ENCODE measurements at regions not wholly inside any gene's neighbourhood (a gene's known extent, or its start where the extent isn't known, plus 50 kb on each side); places are given as distances from the start of the nearest gene placed in this dataset.
"Not testable (repeated sequence)": the region's sequence is repeated elsewhere in the genome, so short reads cannot be mapped to it uniquely, and the experiment has no call there.

DNA sequence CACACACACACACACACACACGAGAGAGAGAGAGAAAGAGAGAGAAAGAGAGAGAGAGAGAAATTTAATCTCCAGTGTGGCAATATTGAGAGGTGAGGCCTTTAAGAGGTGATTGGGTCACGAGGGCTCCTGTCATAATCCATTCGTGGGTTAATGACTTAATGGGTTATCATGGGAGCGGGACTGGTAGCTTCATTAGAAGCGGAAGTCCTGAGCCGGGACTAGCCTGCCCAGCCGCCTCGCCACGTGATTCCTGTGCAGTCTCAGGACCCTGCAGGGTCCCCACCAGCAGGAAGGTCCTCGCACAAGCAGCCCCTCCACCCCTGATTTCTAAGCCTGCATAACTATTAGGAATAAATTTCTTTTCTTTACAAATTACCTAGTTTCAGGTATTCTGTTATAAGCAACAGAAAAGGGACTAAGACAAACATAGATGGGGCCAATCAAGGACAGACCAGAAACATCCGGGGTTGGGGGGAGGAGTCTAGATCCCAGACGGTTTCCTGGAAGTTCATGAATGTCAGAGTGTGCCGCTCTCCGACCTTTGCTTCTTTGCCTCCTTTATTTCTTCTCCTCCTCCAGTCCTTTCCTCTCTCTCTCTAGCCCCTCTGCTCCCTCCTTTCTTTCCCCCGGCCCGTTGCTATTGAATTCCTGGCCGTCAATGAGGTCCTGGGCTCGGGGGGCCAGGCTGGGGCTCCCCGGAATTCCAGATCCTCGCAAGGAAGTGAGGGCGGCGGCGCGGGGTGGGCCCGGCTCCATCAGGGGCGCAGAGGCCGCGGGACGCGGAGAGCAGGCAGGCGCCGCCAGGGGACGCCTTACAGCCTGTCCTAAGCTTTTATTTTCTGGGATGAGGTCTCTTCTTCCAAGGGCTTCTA is 146.8 kb downstream of the CYP26A1 start:
- no peak for DNase-seq

DNA sequence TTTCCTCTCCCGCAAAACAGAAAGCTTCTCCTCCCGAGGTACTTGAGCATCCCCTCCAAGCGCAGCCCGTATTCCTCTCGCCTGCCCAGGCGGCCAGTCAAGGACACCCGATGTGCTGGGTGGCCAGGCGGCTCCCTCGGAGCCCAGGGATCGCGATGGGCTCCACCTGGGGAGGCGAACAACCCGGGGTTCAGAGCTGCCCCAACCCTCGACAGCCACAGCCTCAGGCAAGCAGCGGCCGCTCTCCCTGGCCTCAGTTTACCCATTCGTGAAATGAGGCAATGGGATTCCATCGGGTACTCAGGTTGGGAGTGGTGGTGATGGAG is 147.4 kb downstream of the CYP26A1 start:
- no peak for DNase-seq

DNA sequence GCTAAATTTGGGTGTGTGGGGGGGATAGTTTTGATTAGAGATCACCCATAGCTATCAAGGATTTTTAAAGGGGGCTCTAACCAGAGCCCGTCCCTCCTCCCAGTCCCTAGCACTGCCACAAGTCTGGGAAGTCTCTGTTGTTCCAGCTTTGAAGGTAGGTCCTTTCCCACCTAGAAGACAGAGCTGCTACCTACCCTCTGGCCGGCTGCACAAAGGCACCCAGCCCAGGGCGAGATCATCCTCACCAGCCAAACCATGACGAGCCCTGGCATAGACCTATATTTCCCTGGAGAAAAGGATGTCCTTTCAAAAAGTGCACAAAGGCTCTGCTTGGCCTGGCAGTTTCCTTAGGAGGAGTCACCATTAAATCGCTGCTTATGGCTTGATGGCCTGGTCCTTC is 147.8 kb downstream of the CYP26A1 start:
- DNase-seq: no peak

DNA sequence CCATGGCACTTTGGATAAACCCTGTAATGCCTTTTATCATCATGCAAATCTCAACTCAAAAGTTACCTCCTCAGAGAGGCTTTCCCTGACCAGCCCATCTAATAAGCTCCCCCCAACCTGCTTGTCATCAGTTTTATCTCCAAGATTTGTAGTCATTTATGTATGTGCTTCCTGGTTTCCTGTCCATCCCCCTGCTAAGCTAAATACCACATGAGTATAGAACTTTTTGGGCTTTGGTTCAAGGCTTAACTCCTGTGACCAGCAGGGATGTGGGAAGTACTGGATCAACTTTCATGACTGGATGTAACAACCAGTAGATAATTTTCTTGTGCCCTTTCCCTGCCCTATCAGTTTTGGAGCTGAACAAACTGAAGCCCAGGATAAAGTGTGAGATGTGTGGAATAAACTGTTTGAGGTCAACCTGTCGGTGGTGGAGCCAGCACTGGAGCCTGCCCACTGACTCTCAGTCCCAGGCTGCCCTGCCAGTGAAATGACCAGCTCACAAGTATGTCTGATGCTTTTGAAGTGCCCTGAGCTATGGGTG is 148.6 kb downstream of the CYP26A1 start:
- DNase-seq: no peak

DNA sequence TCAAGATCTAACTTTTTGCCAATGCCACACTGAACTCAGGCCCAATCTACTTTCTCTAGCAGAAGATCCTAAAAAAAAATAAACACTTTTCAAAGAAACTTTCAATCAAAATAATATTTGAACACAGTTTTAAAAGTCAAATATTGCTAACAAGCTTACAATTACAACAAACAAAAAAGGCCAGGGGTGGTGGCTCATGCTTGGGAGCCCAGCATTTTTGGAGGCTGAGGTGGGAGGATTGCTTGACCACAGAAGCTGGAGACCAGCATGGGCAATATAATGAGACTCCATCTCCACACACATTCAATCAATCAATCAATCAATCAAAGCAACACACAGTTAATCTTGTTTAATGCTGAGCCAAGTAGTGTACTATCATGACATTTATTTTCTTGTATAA is 149.2 kb downstream of the CYP26A1 start:
- DNase-seq: no peak

DNA sequence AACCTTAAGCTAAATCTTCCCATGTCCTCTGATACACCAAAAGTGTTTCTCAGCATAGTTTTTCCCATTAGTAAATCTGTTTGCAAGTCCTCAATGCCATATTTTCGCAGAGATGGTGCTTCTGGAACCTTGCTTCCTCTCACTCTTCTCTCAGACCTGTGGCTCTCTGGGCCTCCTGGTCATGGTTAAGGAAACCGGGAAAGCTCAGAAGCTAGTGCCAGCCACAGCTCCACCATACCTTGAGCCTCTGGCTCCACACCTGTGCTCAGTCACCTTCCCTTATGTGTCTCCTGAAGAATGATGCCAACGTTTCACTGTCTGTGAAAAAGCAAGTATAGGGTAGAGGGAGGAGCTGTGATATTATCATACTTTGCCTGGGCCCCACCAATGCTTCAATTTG is 149.6 kb downstream of the CYP26A1 start:
- DNase-seq: no peak

DNA sequence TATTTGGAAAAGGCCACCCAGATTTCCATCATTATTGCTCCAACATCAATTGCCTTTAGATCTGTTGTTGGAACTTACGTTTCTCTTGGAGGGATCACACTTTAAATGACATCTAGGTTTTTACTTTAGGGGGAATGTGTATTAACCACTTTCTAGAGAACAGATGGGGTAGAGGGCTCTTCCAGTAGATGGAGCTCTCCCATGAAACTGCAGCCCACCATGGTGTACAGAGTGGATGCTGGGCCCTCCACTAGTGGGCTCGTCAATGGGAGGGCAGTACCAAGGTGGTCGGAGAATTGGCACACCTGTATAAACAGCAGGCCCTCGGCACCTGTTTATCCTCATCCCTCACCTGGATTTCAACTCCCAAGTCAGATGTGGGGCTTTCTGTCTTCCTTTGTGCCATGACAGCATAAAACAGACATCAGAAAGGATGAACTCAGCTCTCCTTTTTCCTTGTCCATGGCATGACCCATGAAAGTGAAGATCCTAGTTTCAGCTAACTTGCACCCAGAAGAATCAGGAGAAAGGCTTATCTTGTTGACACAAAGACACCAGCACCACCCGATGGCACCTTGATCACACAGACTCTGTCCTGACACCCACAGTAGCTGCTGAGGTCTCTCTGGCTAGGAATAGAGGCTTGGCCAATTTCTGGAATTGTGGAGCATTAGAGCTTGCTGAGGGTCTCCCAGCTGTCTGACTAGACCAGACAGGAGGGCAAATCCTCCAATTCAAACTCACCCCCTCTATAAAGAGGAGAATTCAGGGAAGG is 150.5 kb downstream of the CYP26A1 start:
- no peak for DNase-seq

DNA sequence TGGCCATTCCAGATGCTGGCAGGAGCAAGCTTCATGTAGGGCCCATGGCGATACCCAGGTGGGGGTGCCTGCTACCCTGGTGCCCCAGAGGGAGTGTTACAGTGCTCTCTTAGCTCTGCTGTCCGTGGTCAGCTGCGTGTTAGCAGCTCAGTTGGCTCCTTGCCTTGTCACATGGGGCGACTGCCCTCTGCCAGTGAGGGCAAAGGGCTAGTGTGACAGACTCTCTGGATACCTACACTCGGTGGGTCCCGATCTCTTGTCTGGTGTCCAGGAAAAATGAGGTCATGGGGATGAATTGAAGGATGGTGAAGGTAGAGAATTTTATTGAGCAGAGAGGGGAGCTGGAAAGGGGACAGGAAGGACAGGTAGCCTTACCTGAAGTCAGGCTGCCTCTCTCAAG is 152.2 kb downstream of the CYP26A1 start:
- DNase-seq: no peak

DNA sequence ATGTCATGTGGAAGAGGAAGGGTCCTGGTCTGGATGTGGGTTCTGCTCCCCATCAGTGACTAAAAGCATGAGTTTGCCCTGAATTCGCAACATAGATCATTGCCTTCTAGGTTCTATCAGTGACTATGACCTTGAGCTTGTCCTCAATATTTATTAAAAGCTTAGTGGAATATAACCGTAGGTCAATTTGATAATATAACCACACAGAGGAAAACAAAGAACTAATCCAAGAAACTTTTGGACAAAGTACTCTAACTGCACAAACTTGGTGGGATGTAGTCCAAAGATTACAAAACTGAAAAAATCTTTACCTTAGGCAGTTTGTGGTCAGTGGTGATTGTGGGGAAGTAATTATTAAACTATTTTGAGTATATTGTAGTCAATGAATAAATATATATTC is 152.9 kb downstream of the CYP26A1 start:
- DNase-seq: no peak

DNA sequence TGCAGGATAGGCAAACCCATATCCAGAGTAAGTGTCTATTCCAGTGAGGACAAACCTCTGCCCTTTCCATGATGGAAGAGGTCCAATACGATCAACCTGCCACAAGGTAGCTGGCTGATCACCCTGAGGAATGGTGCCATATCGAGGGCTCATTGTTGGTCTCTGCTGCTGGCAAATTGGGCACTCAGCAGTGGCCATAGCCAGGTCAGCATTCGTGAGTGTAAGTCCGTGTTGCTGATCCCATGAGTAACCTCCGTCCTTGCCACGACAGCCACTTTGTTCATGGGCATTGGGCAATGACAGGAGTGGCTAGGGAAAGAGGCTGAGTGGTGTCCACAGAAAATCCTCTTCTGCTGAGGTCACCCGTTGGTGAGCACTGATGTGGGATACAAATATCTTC is 156.9 kb downstream of the CYP26A1 start:
- not testable (repeated sequence) for DNase-seq

DNA sequence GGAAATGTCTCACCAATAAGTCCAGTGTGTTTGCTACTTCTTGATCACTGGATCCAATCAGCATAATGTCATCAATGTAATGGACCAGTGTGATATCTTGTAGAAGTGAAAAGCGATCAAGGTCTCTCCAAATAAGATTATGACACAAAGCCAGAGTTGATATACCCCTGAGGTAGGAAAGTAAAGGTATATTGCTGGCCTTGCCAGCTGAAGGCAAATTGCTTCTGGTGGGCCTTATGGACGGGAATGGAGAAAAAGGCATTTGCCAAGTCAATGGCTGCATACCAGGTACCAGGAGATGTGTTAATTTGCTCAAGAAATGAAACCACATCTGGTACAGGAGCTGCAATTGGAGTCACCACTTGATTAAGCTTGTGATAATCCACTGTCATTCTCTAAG is 158.5 kb downstream of the CYP26A1 start:
- DNase-seq: not testable (repeated sequence)

DNA sequence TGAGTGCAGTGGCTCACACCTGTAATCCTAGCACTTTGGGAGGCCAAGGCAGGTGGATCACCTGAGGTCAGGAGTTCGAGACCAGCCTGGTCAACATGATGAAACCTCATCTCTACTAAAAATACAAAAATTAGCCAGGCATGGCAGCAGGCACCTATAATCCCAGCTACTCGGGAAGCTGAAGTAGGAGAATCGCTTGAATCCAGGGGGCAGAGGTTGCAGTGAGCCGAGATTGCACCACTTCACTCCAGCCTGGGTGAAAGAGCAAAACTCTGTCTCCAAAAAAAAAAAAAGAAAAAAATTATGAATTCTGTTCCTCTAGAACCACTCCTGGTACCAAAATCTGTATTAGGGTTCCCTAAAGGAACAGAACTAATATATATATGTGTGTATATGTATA is 161.2 kb downstream of the CYP26A1 start:
- not testable (repeated sequence) for DNase-seq

DNA sequence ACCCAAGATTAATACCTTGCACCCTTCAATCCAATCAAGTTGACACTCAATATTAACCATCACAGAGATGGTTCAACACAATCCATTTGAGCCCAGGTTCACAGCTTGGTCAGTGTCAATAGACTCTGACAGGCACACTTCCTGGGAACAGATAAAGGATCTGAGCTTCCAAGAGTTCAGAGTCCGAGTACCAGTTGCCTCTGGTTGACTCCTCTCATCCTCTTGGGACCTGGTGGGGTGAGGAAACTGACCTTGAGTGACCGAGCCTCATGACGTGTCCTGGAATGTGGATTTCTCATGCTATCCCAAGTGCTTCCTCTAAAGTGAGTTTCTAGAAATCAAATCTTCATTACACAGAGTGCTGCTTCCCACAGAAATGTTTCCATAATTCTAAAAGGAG is 162.0 kb downstream of the CYP26A1 start:
- DNase-seq: no peak

DNA sequence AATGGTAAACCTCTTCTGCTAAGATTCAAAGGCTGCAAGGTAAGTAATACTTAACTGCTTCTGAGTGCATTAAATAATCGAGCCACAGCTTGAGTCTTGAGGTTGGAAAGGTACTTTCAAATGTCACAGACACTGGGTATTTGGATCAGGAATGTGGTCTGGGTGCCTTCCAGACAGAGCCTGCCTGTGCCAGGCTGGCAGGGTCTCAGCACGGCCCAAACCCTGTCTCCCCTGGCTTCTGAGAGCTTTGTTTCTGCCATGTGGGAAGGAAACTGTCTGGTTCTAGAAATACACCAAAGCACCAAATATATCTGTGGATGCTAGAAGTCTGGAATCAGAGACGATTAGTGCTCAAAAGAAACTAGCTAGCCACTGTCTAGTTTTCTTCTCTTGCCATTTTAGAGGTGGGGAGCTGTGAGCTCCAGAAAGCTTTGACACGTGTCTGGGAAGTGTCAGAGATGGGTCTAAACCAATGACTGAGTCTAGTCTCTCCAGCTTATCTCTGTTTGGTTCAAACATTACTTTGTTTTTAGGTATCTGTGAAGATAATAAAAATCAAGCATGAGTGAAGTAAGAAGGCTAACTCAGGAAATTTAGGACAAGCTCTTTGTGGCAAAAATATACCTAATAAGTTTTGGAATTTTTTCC is 162.8 kb downstream of the CYP26A1 start:
- DNase-seq: no peak

DNA sequence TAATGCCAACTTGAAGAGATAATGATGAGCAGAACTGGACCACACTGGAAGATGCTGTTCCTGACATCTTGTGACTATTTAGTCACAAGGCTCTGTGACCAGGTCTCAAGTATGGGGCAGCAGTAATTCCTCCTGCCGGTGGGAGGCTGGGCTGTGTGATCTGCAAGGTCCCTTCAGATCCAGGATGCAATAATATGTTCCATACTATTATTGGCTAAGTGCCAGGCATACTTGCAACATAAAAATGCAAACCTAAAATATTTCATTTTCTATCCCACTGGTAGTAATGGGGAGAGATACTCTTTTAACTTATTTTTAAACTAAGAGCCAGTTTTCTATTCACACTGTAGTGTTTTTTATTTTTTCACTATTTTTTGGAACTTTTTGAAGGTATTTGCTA is 171.5 kb downstream of the CYP26A1 start:
- no peak for DNase-seq

DNA sequence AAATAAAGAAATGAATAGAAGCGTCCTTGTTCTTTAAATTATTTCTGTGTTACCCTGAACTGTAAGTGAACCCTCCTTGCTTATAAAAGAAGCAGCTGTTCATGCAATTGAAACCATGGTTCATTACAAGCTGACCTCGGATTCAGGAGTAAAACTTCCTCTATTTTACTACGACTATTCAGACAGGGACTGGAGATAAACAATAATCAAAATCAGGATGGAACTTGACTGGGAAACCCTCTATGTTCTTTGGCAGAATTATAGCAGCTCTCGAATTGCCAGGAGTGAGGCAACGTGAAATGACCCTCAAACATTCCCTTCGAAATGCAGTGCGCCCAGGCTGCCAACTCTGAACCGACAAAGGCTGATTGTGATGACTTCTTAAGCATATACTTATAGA is 172.1 kb downstream of the CYP26A1 start:
- DNase-seq: no peak

DNA sequence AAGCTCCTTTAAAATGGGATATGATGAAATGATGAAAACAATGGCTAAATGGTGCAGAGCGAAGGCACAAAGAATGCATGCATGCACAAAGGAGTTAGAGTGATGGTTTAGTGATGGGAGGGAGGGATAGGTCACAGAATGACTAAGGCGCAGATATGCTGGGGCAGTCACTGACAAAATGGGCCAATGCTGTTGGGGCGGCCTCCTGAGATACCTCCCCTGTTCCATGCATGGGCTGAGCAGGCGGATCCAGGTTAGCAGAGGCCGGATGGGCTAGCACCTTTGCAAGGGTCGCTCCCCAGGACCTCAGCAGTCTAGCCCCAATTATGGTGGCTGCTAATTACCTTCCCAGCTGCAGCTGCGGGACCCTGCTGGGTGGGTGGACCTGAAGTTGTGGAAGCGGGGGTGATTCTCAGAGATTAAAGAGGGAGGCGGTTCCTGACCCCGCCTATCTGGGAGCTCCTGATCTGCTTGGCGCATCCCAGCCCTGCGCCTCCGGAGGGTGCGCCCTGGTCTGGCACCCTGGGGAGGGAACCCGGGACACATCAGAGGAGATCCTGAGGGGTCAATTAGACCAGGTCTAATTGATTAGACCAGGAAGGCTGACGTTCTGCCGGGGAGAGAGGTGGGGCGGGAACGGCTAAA is 175.0 kb downstream of the CYP26A1 start:
- DNase-seq: no peak

DNA sequence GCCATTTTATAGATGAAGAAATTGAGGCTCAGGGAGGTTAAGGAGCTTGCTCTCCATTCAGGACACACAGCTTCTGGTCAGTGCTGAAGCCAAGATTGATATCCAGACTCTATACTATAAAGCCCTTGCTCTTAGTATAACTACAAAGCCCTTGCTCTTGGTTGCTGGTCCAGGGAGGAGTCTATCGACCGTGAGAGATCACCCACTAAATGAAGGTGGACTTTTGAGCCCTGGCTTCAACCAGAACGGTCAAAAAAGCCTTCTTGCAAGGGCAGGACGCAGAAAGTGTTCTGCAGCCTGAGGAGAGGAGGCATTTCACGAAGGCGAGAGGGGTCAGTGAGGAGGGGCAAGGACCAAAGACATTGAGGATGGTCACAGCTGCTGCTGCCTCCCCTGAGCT is 176.3 kb downstream of the CYP26A1 start:
- no peak for DNase-seq

DNA sequence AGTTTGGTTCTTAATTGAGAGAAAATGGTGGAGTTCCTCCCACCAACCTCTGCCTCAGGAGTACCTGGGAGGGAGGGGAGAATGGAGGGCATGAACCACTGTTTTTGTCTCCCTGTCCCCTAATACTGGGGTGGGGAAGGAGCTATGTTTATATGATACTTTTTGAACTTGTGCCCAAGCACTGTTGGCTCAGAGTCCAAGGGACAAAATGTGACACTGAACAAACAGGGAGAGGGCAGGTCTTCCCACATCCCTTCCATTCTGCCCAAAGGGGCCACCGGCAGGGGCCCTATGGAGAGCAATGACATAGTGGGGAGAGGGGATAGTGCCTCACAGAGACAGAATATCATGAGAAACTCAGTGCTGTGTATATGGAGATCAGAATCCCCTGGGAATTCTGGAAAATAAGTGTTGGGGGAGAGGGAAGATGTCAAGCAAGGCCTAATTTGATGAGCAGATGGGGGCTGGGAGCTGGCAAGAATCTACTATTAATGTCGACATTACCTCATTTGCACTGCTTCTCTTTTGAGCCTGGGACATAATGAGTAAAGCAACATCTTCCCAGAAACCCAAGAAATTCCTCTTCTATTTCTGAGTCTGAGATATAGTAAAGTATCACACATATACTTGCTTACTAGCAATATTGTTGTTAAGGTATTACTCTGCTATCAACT is 180.6 kb downstream of the CYP26A1 start:
- no peak for DNase-seq

DNA sequence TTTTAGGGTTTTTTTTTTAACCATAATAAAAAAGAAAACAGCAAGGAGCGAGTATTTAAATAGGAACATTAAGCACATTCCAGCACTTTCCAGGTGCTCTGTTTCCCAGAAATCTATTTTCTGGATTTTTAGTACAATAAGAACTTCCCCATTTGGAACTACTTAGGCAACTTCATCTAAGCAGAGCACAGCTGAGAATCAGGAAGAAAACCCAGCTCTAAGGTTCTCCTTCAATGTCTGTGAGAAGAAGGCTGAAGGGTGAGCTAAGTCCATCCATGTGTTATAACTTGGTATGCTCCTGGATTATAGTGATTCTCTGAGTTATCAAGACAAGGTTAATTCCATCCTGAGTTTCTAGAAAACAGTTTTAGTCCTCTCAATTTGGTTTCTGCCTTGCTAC is 181.9 kb downstream of the CYP26A1 start:
- DNase-seq: no peak

All from nucleus accumbens (tissue), 56 donors.